ENCODE measurements at regions not wholly inside any gene's neighbourhood (a gene's known extent, or its start where the extent isn't known, plus 50 kb on each side); places are given as distances from the start of the nearest gene placed in this dataset.

DNA sequence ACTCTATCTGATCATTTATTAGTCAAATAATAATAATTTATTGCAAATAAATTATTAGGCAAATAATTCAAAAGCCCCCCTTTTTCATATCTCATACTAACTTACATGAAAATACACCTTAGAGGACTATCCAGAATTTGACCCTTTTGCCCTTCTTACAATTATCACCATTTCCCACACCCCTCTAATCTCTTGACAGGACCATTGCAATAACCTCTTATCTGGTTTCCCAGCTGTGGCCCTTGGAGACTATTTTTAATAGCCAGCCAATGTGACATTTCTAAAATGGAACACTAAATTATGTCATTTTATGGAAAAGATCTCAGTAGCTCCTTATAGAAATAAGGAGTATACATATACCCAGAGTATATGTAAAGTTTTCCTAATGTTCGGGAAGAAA is 588.4 kb upstream of the COX7C start:
- ATAC-seq: no peak
- no peak overlapping the region for H3K9ac ChIP-seq (ENCODE audit: insufficient read depth, low read depth, low read length)
- H3K27ac ChIP-seq (ENCODE audit: extremely low read length, insufficient read depth, low read length): no peak overlapping the region
- H3K4me1 ChIP-seq (ENCODE audit: insufficient read depth, low read length): no peaks in the 10 kb centered on the region
- no peaks in the 10 kb centered on the region for H3K79me2 ChIP-seq (ENCODE audit: insufficient read depth, low read length)
- H3K36me3 ChIP-seq (replicated peaks in 1 of 2; ENCODE audit: control insufficient read depth in 1 of 2, insufficient read depth in 2 of 2, low read length in 2 of 2): no peaks in the 10 kb centered on the region
- H3K4me3 ChIP-seq (replicated peaks in 1 of 3; ENCODE audit: insufficient read depth in 1 of 3, low read depth in 2 of 3, low read length in 3 of 3): no peak overlapping the region
- POLR2A ChIA-PET: no interaction called here
- CTCF ChIA-PET (ENCODE audit: low intra/inter-chr PET ratio, low total read pairs): no interaction called here
- H3K27me3 ChIP-seq (ENCODE audit: control insufficient read depth in 1 of 2, insufficient read depth in 2 of 2, low read length in 2 of 2): no peaks in the 10 kb centered on the region
- no peak for TF ChIP-seq SMAD3 (CRISPR knock-in tag; IDR thresholded peaks at IDR 0.05)
- no peak for TF ChIP-seq ZFP36L2 (CRISPR knock-in tag; IDR thresholded peaks at IDR 0.05)
- TF ChIP-seq RELA (CRISPR knock-in tag; IDR thresholded peaks at IDR 0.05): no peak
- TF ChIP-seq ONECUT2 (CRISPR knock-in tag; IDR thresholded peaks at IDR 0.05): no peak
- TF ChIP-seq, protein P1, sequence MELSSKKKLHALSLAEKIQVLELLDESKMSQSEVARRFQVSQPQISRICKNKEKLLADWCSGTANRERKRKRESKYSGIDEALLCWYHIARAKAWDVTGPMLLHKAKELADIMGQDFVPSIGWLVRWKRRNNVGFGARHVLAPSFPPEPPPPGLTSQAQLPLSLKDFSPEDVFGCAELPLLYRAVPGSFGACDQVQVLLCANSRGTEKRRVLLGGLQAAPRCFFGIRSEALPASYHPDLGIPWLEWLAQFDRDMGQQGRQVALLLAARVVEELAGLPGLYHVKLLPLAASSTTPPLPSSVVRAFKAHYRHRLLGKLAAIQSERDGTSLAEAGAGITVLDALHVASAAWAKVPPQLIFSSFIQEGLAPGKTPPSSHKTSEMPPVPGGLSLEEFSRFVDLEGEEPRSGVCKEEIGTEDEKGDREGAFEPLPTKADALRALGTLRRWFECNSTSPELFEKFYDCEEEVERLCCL (CRISPR knock-in tag; IDR thresholded peaks at IDR 0.05; ENCODE audit: borderline replicate concordance): no peak
- TF ChIP-seq MLLT10 (CRISPR knock-in tag; IDR thresholded peaks at IDR 0.05): no peak
- TF ChIP-seq ZNF263 (CRISPR knock-in tag; IDR thresholded peaks at IDR 0.05): no peak
- TF ChIP-seq, protein P2, sequence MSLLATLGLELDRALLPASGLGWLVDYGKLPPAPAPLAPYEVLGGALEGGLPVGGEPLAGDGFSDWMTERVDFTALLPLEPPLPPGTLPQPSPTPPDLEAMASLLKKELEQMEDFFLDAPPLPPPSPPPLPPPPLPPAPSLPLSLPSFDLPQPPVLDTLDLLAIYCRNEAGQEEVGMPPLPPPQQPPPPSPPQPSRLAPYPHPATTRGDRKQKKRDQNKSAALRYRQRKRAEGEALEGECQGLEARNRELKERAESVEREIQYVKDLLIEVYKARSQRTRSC (CRISPR knock-in tag; IDR thresholded peaks at IDR 0.05; ENCODE audit: low read depth): no peak
- intact Hi-C loops (cut with micrococcal nuclease; ENCODE audit: unreplicated experiment) (no loop called here), in situ Hi-C loops (cut with HindIII; ENCODE audit: extremely low pct_ligation_motif_present, low pct_unique_long_range_greater_than_20kb) (no loop called here)
- no TSS peak for BruUV-seq (replicated peaks)
- no peak for FAIRE-seq
- no peaks in the 10 kb centered on the region for H3K9me3 ChIP-seq (ENCODE audit: low read length)
- WGBS (ENCODE audit: low lambda C conversion rate): 5% methylated on average over 1 of the region's 1 CpG
- H4K20me1 ChIP-seq (ENCODE audit: insufficient read depth, low read length): no peaks in the 10 kb centered on the region
- no peak overlapping the region for H2AFZ ChIP-seq (ENCODE audit: low read length)
- no peak overlapping the region for H3K4me2 ChIP-seq (ENCODE audit: low read depth, low read length)
- no peak for DNase-seq (ENCODE audit: low spot score)

DNA sequence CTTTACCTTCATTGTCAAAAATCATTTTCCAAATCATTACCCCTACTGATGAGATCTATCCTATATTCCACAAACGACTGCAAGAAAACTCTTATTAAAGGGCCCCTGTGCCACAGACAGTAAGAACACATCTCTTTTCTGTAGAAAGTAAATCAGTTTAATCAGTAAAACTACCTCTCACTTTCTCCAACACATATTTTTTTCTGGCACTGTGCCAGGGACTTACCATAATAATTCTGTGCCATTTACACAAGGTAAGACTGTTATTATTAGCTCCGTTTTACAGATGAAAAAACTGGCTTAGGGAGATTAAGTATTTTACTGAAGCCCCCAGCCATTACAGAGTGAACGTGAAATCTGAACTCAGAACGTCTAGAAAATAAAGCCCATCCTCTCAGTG is 587.0 kb upstream of the COX7C start:
- H3K4me1 ChIP-seq (ENCODE audit: insufficient read depth, low read length): no peaks in the 10 kb centered on the region
- TF ChIP-seq ZNF543 (CRISPR knock-in tag; IDR thresholded peaks at IDR 0.05): no peak
- TF ChIP-seq LCORL (IDR thresholded peaks at IDR 0.05): peak; percentile 88
- TF ChIP-seq LCORL (CRISPR knock-in tag; IDR thresholded peaks at IDR 0.05): no peak
- BruUV-seq (replicated peaks): no TSS peak
- no peaks in the 10 kb centered on the region for H3K79me2 ChIP-seq (ENCODE audit: insufficient read depth, low read length)
- intact Hi-C loops (cut with micrococcal nuclease; ENCODE audit: unreplicated experiment) (no loop called here), in situ Hi-C loops (cut with HindIII; ENCODE audit: extremely low pct_ligation_motif_present, low pct_unique_long_range_greater_than_20kb) (no loop called here)
- 8% methylated on average over 4 of the region's 4 CpGs for WGBS (ENCODE audit: low lambda C conversion rate)
- no peak overlapping the region for H3K27ac ChIP-seq (ENCODE audit: extremely low read length, insufficient read depth, low read length)
- H3K27me3 ChIP-seq (ENCODE audit: control insufficient read depth in 1 of 2, insufficient read depth in 2 of 2, low read length in 2 of 2): no peaks in the 10 kb centered on the region
- H3K36me3 ChIP-seq (replicated peaks in 1 of 2; ENCODE audit: control insufficient read depth in 1 of 2, insufficient read depth in 2 of 2, low read length in 2 of 2): no peaks in the 10 kb centered on the region
- H3K9ac ChIP-seq (ENCODE audit: insufficient read depth, low read depth, low read length): no peak overlapping the region
- ATAC-seq (no peak), DNase-seq (ENCODE audit: low spot score) (no peak), FAIRE-seq (no peak)
- H4K20me1 ChIP-seq (ENCODE audit: insufficient read depth, low read length): no peaks in the 10 kb centered on the region
- ChIA-PET CTCF (ENCODE audit: low intra/inter-chr PET ratio, low total read pairs) (no interaction called here), POLR2A (no interaction called here)
- H3K4me3 ChIP-seq (replicated peaks in 1 of 3; ENCODE audit: insufficient read depth in 1 of 3, low read depth in 2 of 3, low read length in 3 of 3): no peak overlapping the region
- no peak overlapping the region for H3K4me2 ChIP-seq (ENCODE audit: low read depth, low read length)
- H3K9me3 ChIP-seq (ENCODE audit: low read length): no peaks in the 10 kb centered on the region
- H2AFZ ChIP-seq (ENCODE audit: low read length): no peak overlapping the region

Data from HepG2 (cell line).